HG02588 (cell line): ENCODE measurements at regions not wholly inside any gene's neighbourhood (a gene's known extent, or its start where the extent isn't known, plus 50 kb on each side); places are given as distances from the start of the nearest gene placed in this dataset.

Source experiments
- ATAC-seq: cut with Tn5 transposase; IDR thresholded peaks from one replicate; pipeline ENCODE4 v1.9.1; 2021; ENCODE audit warnings: mild to moderate bottlenecking, moderate library complexity; ENCODE audit not compliant: unreplicated experiment

DNA sequence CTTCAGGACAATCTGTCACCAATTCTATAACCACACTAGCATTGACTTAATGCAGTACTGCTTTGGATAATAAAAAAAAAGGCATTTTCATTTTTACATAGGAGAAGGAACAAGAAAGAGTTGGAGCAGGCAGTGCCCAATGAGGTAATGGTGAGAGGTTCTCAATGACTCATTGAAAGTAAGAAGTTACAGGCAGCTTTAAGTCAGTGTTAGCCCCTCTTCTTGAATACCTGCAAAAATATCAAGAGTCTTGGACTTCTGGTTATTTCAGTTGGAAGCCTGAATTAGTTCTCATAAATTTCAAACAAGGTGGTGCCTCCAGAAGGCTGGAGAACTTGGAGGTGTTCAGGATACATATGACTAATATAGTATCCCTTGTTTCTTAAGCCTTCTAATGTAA lies 422.5 kb downstream of the HTR7 start:
- ATAC-seq = no peak

DNA sequence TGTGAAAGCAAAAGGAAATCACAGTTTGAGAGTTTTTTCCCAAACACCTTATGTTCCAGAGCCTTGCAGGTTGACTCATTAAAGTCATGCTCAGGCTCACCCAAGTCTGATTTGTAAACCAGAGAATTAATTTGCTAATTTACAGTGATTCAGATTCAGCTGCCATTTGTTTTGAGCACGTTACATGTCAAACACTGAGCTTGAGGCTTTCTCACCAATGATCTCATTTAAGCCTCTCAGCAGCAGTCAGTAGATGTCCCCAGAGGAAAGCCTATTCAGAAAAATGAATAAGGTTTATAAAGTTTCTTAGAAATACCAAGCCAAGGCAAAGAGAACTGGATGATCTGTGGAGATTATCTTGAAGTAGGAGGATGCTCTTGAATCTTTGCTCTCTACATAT lies 420.4 kb downstream of the HTR7 start:
- ATAC-seq = no peak

DNA sequence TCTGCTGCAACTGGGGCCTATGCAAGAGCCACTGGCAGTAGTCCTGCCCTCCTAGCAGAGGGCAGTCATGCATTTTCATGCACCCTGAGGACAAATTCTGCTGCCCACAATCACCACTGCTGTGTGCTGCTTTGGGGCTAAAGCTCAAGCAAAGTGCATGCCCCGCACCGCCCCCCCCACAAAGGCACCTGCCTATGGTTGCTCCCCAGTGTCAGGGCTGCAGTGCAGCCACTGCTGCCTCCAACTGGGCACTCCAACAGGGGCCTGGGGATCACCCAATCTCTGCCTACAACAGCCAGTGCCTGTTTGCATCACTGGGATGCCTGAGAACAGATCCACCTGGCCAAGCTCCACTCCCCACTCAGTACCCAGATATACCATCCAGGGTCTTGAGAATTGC lies 417.0 kb downstream of the HTR7 start:
- no peak for ATAC-seq

DNA sequence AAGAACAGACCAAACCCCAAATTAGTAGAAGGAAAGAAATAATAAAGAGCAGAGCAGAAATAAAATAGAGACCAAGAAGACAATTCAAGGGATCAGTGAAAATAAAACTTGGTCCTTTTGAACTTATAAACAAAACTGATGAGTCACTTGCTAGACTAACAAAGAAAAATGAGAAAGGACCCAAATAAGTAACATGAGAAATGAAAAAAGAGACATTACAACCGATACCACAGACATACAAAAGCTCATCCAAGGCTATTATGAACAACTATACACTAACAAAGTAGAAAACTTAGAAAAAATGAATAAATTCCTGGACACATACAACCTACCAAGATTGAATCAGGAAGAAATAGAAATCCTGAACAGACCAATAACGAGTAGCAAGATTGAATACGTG lies 414.5 kb downstream of the HTR7 start:
- ATAC-seq = no peak

DNA sequence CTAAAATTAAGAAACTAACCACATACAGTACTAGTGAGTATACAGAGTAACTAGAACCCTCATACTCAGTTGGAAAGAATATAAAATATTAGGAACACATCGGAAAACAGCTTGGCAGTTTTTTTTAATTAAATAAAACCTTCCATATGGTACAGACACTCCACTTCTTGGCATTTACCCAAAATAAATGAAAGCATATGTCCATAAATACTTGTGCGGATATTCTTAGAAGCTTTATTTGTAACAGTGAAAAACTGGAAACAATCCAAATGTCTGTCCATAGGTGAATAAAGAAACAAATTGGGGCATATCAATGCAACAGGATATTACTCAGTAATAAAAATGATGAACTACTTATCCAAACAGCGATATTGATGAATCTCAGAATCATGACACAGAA lies 410.0 kb downstream of the HTR7 start:
- ATAC-seq = no peak

DNA sequence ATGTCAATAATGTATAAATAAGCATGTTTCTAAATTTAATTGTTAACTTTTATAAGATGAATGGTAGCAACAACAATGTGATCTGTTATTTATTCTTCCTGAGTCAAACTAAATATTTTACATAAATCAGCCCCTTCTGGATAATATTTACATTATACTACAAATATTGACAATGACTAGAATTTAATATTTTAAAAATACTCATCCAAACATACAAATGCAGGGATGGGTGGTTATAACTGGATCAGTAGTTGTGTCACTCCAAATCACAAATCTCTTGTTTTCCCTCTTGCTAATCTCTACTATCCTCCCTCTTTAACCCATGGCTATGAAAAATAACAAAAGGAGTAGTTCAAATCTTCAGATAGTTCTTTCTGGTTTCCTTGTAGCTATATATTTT lies 407.0 kb downstream of the HTR7 start:
- no peak for ATAC-seq

DNA sequence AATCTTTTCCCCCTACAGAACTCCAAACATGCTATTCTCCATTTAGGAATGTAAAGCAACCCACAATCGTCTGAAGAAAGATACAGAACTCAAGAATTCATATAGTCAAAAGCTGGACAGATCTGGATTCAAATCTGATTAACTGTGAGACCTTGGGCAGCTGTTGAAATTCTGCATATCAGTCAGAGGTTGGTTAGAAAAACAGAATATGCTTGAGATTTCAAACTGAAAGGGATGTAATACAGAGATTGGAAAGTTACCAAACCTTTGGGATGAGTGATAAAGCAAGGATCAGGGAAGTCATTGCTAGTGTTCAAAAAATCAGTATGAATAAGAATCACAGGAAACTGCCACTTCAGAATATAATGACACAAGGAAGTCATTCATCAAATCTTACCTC lies 406.6 kb downstream of the HTR7 start:
- ATAC-seq = no peak

DNA sequence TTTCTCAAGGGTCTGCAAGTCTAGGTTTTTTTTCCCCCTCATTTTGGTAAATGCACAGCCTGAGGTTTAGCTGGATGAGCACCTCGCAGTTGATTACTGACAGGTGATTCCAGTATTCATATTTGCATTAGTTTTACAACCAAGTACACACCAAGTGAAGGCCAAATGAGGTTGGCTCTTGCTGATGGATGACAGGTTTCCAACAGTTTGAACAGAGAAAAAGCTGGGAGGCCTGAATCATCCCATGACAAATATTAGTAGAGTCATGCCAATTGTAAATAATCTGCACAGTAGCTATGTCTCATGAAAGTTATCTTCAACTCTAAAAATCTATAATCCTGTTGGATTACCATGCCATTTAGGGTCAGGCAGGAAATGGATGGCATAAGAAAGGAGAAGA lies 399.8 kb downstream of the HTR7 start:
- ATAC-seq = no peak

DNA sequence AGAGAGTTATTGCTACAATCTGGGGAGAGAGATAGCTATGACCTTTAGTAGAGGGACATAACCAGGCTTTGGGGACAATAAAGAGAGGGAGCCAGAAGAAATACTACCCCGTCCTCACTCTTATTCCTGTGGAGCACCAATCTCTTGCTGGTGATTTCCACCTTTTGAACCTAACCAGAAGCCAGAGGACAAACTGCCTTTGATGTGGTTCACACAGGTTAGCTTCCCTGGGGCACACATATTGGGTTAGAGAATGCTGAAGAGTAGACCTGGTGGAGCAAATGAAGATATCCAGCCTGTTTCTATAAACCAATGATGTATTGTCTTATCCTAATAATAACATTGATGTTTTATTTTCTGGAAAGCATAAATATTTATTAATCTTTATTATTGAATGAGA lies 399.3 kb downstream of the HTR7 start:
- ATAC-seq = no peak

DNA sequence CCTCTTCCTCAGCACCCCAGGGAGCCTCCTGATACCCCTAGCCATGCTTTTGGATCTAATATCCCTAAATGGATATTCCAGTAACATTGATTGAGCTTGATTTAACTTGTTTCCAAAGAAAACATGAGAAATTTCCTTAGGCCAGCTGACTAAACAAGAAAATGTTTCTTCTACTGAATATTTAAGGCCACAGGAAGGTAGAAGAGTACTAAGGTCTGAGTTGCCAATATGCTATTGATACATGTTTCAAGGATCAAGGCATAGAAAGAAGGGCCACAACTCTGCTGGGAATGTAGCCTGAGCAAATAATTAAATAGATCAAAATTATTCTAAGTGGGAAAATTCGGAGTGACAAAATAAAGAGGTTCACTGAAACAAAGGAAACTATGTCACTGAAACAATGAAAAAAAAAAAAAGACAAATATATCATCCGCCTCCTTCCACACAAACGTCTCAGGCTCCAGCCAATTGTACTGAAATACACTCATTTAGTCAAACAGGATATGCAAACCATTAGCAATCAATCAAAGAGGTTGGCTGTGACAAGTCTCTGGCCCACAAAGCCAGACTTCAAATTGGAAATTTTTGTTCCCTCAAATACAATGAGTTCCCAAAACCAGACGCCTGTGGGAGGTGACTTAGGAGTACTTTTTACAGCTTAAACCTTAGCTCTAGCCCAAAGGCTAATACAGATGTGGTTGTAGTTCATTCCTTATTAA lies 396.2 kb downstream of the HTR7 start:
- ATAC-seq = no peak

DNA sequence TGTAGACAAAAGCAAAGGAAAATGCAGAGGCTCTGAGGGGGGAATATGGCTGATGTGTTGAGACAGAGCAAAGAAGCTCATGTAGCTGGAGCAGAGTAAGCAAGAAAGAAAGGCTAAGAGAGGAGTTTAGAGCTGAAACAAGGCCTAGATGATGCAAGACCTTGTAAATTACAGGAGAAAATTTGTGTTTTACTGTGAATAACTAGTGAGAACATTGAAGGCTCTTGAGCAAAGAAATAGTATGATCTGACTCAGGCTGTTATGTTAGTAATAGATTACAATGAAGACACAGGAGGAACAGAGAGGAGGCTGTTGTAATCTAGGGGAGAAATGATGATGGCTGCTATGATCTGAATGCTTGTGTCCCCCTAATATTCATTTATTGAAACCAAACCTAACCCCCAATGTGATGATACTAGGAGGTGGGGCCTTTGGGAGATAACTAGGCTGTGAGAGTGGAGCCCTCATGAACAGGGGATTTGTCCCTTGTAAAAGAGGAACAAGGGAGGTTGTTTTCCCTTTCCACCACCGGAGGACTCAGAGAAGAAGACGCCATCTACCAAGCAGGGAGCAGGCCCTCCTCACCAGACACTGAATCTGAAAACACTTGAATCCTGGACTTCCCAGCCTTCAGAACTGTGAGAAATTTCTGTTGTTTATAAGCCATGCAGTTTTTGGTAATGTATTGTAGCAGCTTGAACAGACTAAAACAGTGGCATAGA lies 394.9 kb downstream of the HTR7 start:
- no peak for ATAC-seq

DNA sequence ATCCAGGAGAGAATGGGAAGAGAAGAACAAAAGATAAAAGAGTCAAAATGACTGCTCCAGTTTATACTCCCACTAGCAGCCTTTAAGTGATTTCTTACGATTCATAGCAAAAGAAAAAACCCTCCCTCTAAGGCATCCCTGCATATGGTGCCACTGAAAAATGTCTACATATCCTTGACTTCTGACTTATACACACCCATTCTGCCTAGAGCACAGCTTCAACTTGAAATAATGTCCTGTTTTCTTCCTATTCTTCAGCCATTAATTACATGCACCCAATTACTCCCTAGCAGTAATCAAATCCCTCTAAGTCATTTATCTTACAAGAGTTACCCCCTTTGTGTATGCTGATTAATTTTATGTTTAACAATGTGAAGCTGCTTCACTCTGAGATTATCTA lies 393.5 kb downstream of the HTR7 start:
- ATAC-seq = no peak

DNA sequence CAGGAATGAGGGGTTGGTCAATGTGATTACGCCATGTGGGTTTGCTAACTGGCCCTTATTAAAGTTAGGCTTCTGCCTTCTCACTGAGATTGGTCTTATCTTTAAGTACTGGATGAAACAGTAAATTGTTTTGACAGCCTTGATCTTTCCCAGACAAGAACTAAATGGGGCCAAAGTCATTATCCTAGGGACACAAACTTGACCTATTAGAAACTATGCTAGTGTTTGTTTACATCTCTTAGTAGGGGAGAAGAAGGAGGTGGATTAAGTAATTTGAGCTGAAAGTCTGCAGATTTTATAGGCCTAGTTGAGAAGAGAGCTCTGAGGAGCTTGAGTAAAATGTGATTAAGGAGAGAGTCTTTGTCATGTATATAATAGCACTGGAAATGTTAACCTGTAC lies 386.9 kb downstream of the HTR7 start:
- no peak for ATAC-seq

DNA sequence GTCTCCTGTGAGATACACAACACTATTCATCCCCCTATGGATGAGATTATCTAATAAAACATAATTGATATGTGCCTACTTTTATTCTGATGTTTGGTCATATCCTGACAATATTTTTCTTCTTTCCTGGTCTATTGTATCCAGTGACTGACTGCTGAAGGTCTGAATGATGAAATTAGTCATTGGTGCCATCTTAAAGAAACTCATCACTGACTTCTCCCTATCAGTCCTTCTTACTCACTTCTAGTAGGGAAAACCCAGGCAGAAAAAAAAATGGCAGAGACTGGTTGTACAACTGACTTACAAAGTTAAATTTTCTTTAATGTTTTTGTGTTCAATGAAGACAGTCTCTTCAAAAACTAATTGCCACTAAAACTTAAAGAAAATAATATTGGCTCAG lies 377.4 kb downstream of the HTR7 start:
- no peak for ATAC-seq

DNA sequence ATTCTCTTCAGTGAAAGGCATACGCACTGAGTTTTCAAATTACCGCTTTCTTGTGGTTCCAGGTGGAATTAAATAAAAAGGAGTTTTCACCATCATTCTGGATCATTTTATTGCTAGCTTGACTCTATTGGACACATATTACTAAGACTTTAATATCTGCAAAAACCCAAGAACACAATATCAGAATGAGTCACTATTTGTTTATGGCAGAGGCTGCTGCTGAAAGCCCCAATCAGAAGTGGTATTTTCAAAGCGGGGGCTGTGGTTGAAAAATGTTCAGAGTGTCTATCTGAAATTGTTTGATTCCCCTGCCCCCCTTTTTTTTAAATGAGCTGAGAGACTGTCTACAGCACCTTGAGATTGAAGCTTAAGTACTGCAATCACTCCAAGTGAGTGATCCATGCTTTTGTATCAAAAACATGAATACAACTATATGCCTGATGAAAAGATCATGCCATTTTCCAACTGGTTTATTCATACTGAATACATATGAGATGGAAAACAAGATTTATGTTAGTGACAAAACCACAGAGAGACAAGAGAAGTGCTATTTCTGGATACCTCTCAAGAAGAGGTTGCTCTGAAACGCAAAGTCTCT lies 376.4 kb downstream of the HTR7 start:
- no peak for ATAC-seq

DNA sequence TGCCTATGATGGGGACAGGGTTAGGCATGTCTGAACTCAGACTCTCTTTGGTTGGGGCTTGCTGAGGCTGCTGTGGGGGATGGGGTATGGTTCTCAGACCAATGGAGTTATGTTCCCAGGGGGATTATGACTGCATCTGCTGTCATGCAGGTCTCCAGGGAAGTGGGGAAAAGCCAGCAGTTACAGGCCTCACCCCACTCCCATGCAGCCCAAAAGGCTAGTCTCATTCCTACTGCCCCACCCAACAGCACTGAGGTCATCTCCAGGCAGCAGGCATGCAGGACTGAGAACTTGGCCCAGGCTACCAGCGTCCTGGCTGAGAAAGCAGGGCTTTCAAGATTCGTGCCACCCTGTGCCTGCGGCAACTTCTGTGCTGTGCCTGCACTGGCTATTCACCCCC lies 373.3 kb downstream of the HTR7 start:
- ATAC-seq = no peak

DNA sequence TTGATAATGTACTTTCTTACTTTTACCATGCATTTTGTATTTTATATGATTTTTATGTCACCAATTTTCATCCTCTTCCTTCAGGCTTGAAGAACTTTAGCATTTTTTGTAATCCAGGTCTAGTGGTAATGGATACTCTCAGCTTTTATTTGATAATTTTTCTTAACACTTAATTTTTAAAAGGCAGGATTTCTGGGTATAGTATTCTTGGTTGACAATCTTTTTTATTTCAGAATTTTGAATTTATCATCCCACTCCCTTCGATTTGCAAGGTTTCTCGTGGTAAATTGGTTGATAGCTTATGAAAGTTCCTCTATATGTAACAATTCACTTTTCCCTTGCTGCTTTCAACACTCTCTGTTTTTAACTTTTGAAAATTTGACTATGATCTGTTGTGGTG lies 363.7 kb downstream of the HTR7 start:
- no peak for ATAC-seq

DNA sequence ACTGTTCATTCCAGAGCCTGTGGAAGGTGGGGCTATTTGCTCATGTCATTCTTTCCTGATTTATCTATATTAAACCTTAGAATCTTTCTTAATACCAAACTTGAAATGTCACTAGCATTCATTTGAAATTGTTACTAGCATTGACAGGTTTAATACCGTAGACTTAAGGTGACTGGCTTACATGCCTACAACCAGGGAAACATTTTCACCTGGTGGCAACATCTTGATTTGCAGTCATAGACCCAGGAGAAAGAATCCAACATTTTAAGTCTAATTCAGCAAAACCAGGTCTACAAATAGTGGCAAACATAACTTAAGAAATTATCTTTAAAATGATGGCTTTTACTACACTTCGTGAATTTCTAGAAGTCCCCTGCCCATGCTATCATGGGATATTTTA lies 353.7 kb downstream of the HTR7 start:
- ATAC-seq = no peak

DNA sequence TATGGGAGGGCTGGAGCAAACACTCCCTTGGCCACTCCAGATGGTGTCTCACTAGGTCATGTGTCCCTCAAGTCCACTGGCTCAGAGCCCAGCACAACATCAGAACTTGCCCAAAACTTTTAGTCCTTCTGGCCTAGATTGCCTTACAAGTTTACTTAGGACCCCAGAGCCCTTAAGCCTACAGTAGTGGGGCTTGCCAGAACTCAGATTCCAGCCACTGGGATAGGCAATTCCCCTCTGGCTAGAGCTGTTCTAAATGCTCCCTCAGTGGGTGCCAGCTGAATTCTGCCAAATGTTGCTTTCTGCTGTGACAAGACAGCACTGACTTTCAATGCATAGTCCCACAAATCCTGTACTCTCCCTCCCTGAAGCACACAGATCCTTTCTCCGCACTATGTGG lies 331.1 kb downstream of the HTR7 start:
- ATAC-seq = no peak

DNA sequence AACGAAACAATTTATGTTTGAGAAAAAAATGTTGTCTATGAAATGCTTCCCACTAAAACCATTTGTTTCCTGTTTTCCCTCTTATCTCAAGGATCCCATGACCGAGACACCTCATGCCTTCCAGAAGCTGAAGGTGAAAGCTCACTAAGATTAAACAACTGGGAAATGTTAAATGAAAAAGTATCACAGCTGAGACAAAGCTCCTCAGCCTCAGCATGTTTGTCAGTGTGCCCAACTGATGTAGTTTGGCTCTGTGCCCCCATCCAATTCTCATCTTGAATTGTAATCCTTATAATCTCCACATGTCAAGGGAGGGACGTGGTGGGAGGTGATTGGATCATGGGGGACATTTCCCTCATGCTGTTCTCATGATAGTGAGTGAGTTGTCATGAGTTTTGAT lies 327.3 kb downstream of the HTR7 start:
- no peak for ATAC-seq

DNA sequence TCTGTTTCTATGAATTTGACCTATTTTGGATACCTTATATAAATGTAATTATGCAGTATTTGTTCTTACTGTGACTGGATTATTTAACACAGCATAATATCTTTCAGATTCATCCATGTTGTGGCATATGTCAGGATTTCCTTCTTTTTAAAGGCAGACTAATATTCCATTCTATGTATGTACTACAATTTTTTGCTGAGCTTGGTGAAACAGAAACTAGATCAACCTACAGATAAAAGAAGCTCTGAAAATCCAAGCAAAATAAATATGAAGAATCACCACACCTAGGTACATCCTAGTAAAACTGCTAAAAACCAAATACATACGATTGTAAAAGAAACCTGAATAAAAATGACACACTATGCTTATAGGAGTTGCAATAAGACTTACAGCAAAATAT lies 300.5 kb downstream of the HTR7 start:
- ATAC-seq = no peak

DNA sequence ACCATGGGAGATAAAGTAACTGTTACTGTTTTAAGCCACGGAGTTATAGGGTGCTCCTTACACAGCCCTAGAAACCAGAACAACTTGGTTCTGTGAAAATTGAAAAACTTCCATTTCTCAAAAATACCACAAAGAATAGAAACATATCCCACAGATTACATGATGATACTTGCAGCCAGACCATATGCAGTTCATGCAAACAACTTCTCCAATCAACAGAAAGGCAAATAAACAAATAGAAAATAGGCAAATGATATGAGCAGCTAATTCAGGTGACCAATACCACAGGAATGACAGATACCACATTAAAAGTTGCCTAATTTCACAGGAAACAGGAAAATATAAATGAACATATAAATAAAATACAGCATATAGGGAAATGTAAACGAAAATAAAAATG lies 297.5 kb downstream of the HTR7 start:
- ATAC-seq = no peak
